ENCODE measurements at regions not wholly inside any gene's neighbourhood (a gene's known extent, or its start where the extent isn't known, plus 50 kb on each side); places are given as distances from the start of the nearest gene placed in this dataset.

DNA sequence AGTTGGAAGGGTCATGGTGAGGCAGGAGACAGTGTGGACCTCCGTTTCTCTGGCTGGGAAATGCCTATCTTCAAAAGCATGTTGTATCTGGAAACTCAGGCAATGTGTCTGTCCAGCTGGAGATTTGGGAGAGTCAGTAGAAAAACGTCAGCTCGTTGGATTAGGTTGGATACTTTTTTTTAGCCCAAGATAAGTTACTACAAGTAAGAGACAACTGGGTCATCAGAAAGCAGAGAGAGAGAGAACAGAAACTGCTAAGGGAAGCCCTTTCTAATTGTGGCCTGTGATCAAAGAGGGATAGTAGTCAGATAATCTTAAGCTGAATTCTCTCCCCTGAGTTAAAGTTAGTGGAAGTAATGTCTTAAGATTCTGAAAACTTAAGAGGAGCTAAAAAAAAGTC lies 78.9 kb upstream of the ZNF280D start:
- no peak for TF ChIP-seq POLR2A (IDR thresholded peaks at IDR 0.05)
- TF ChIP-seq CTCF (IDR thresholded peaks at IDR 0.05): no peak
- ATAC-seq (peak; percentile 14 to 51 (median 16)), DNase-seq (no peak)
- Histone ChIP-seq H3K36me3 (no peaks in the 10 kb centered on the region), H3K27ac (peak overlapping the region in 2 of 3 donors; percentile 6 to 15), H3K9me3 (no peaks in the 10 kb centered on the region), H3K27me3 (no peaks in the 10 kb centered on the region), H3K4me1 (peaks cover 0 to 16% (median 0%) of the 10 kb centered on the region in 4 donors), H3K4me3 (no peak overlapping the region)
- WGBS (ENCODE audit: insufficient coverage, low coverage, low lambda C conversion rate, missing lambda C conversion rate): 41% methylated on average over 3 of the region's 3 CpGs
- intact Hi-C loops (cut with DNase I): loop anchor here in 1 of 2 donors (10.0 kb wide), 2 partner anchors 317 to 503 kb away; no protein-coding TSS in a partner anchor

- ATAC-seq (peak; percentile 57 to 83 (median 76)), DNase-seq (no peak)
- no peaks in the 10 kb centered on the region for H3K27me3 ChIP-seq
- WGBS (ENCODE audit: insufficient coverage, low coverage, low lambda C conversion rate, missing lambda C conversion rate): 41% methylated on average over 4 of the region's 4 CpGs
- no peak for TF ChIP-seq POLR2A (IDR thresholded peaks at IDR 0.05)
- peak in 3 of 4 donors; percentile 16 to 20 (median 18) for TF ChIP-seq CTCF (IDR thresholded peaks at IDR 0.05)
- H3K4me3 ChIP-seq: no peak overlapping the region
- no peaks in the 10 kb centered on the region for H3K9me3 ChIP-seq
- H3K36me3 ChIP-seq: no peaks in the 10 kb centered on the region
- H3K27ac ChIP-seq: peak overlapping the region in 2 of 3 donors; percentile 6 to 15
- intact Hi-C loops (cut with DNase I): loop anchor here in 1 of 2 donors (10.0 kb wide), 2 partner anchors 317 to 503 kb away; no protein-coding TSS in a partner anchor
- peaks cover 0 to 16% (median 0%) of the 10 kb centered on the region in 4 donors for H3K4me1 ChIP-seq
Observed at GRCh38 chr15:56811586-56811985, 78.3 kb upstream of the ZNF280D start.

GRCh38 chr15:56808160-56808559 lies 74.9 kb upstream of the ZNF280D start:
- intact Hi-C loops (cut with DNase I): no loop called here
- DNase-seq: no peak
- Histone ChIP-seq H3K27ac (no peak overlapping the region), H3K36me3 (no peaks in the 10 kb centered on the region), H3K9me3 (no peaks in the 10 kb centered on the region), H3K27me3 (no peaks in the 10 kb centered on the region), H3K4me3 (no peak overlapping the region), H3K4me1 (peaks cover 0 to 16% (median 0%) of the 10 kb centered on the region in 4 donors)
- ATAC-seq: no peak
- TF ChIP-seq POLR2A (IDR thresholded peaks at IDR 0.05): no peak
- TF ChIP-seq CTCF (IDR thresholded peaks at IDR 0.05): no peak

DNA sequence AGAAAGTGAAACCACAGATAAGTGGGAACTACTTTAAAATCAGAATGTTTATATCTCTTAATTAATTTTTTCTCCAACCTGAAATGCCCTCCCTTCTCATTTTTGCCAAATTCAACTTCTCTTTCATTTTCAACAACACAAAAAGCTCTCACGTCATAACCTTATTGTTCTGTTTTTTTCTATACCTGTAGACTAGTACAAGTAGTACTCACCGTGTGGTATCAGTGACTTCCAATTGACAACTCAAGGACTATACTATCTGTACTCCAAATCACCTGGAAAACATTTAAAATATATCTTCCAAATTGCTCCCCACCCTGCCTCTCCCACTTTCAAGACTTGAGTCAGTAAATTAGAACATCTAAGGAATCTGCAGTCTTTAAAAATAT lies 72.8 kb upstream of the ZNF280D start:
- no peak overlapping the region for H3K4me3 ChIP-seq
- TF ChIP-seq CTCF (IDR thresholded peaks at IDR 0.05): no peak
- no peak for TF ChIP-seq POLR2A (IDR thresholded peaks at IDR 0.05)
- H3K36me3 ChIP-seq: no peaks in the 10 kb centered on the region
- no peak for ATAC-seq
- H3K4me1 ChIP-seq: peaks cover 0 to 1% (median 0%) of the 10 kb centered on the region in 4 donors
- no peak for DNase-seq
- WGBS (ENCODE audit: insufficient coverage, low coverage, low lambda C conversion rate, missing lambda C conversion rate): 51% methylated on average over 2 of the region's 2 CpGs
- no peaks in the 10 kb centered on the region for H3K9me3 ChIP-seq
- intact Hi-C loops (cut with DNase I): no loop called here
- no peak overlapping the region for H3K27ac ChIP-seq
- no peaks in the 10 kb centered on the region for H3K27me3 ChIP-seq
